ENCODE measurements at regions not wholly inside any gene's neighbourhood (a gene's known extent, or its start where the extent isn't known, plus 50 kb on each side); places are given as distances from the start of the nearest gene placed in this dataset.

- no peak for TF ChIP-seq ZNF232 (CRISPR knock-in tag; IDR thresholded peaks at IDR 0.05)
- no peak for TF ChIP-seq CBFB (CRISPR knock-in tag; IDR thresholded peaks at IDR 0.05; ENCODE audit: low read depth)
- TF ChIP-seq ATF1 (CRISPR knock-in tag; IDR thresholded peaks at IDR 0.05) = no peak
- no peak for TF ChIP-seq ZNF317 (CRISPR knock-in tag; IDR thresholded peaks at IDR 0.05; ENCODE audit: borderline replicate concordance, low read depth)
- no peak for TF ChIP-seq CDX4 (CRISPR knock-in tag; IDR thresholded peaks at IDR 0.05; ENCODE audit: borderline replicate concordance)
- no peak for TF ChIP-seq TEAD1 (CRISPR knock-in tag; IDR thresholded peaks at IDR 0.05)
- no peak for TF ChIP-seq ZNF416 (CRISPR knock-in tag; IDR thresholded peaks at IDR 0.05)
- no peak for TF ChIP-seq RORB (CRISPR knock-in tag; IDR thresholded peaks at IDR 0.05)
- no peak for TF ChIP-seq ZBTB21 (CRISPR knock-in tag; IDR thresholded peaks at IDR 0.05; ENCODE audit: borderline replicate concordance)
- TF ChIP-seq OVOL2 (CRISPR knock-in tag; IDR thresholded peaks at IDR 0.05; ENCODE audit: borderline replicate concordance) = no peak
Observed at GRCh38 chr2:151060287-151060686, 201.4 kb downstream of the RBM43 start (continued).

GRCh38 chr2:151056870-151057269 is 204.8 kb downstream of the RBM43 start:
- ChIA-PET CTCF (no interaction called here), POLR2A (no interaction called here)
- no peak overlapping the region for H3K27ac Mint-ChIP-seq
- TF ChIP-seq E2F5 (CRISPR knock-in tag; IDR thresholded peaks at IDR 0.05) = no peak
- no peak for TF ChIP-seq NFE2L1 (CRISPR knock-in tag; IDR thresholded peaks at IDR 0.05)
- no peak for TF ChIP-seq PREB (CRISPR knock-in tag; IDR thresholded peaks at IDR 0.05; ENCODE audit: borderline replicate concordance)
- TF ChIP-seq NR2C2 (CRISPR knock-in tag; IDR thresholded peaks at IDR 0.05) = no peak
- no peak for TF ChIP-seq MAX (CRISPR knock-in tag; IDR thresholded peaks at IDR 0.05)
- TF ChIP-seq ZNF263 (CRISPR knock-in tag; IDR thresholded peaks at IDR 0.05; ENCODE audit: low read depth) = no peak
- no peak for TF ChIP-seq IRF2 (CRISPR knock-in tag; IDR thresholded peaks at IDR 0.05; ENCODE audit: borderline replicate concordance, low read depth)
- TF ChIP-seq KAT7 (CRISPR knock-in tag; IDR thresholded peaks at IDR 0.05; ENCODE audit: borderline replicate concordance) = no peak
- no peak for TF ChIP-seq ATF2 (CRISPR knock-in tag; IDR thresholded peaks at IDR 0.05; ENCODE audit: borderline replicate concordance, low read depth)
- no peak for TF ChIP-seq AFF4 (CRISPR knock-in tag; IDR thresholded peaks at IDR 0.05; ENCODE audit: borderline replicate concordance)
- TF ChIP-seq MXD4 (CRISPR knock-in tag; IDR thresholded peaks at IDR 0.05; ENCODE audit: borderline replicate concordance) = no peak
- TF ChIP-seq ZBTB43 (CRISPR knock-in tag; IDR thresholded peaks at IDR 0.05) = no peak
- no peak for TF ChIP-seq E2F1 (CRISPR knock-in tag; IDR thresholded peaks at IDR 0.05)
- no peak for TF ChIP-seq CDX4 (CRISPR knock-in tag; IDR thresholded peaks at IDR 0.05; ENCODE audit: borderline replicate concordance)
- no peak for TF ChIP-seq CREM (CRISPR knock-in tag; IDR thresholded peaks at IDR 0.05)
- DNase-seq (ENCODE audit: low spot score) (no peak), ATAC-seq (no peak)
- H3K36me3 Mint-ChIP-seq = peaks cover 1% of the 10 kb centered on the region
- H3K27me3 Mint-ChIP-seq (ENCODE audit: low read depth) = no peaks in the 10 kb centered on the region
- peaks cover 7% of the 10 kb centered on the region; the same call in 1 of the 2 replicates for H3K4me1 Mint-ChIP-seq
- no peak overlapping the region for H3K4me3 Mint-ChIP-seq
- peaks cover 12% of the 10 kb centered on the region for H3K9me3 Mint-ChIP-seq

All from WTC11 (cell line).